Lower leg skin (tissue), 3 donors: ENCODE measurements at regions not wholly inside any gene's neighbourhood (a gene's known extent, or its start where the extent isn't known, plus 50 kb on each side); places are given as distances from the start of the nearest gene placed in this dataset.

Experiments
- POLR2A ChIP-seq, 2 donors: fragments of 450-650 bp; IDR thresholded peaks; one replicate each; pipeline ENCODE4 v1.6.1; 2016 to 2017; ENCODE audit warnings: antibody characterized with exemption in 2 of 2, mild to moderate bottlenecking in 1 of 2, moderate library complexity in 1 of 2
- TF ChIP-seq, protein P1 (sequence below), 3 donors: fragments of 450-650 bp; IDR thresholded peaks; one replicate each; pipeline ENCODE4 v1.5.1; 2016; ENCODE audit warnings: antibody characterized with exemption in 3 of 3, mild to moderate bottlenecking in 3 of 3, moderate library complexity in 2 of 3

DNA sequence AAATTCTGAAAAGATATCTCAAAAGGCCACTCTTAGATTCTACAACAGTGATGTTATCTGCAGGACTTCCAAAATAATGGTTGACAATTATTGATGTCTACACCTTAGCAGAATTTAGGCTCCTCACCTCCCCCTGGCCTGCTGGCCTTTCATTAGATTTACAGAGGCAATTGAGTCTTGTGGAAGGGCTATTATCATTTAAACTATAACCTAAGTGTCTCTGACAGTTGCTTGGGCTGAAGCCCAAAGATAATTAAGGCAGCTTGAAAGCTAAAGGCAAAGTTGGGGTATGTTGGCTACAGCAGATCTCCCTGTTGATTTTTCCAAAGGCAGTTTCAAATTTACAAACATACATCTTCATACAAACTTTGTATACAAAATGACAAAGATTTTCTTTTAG is 912.3 kb downstream of the TAF11L14 start:
- TF ChIP-seq, protein P1, sequence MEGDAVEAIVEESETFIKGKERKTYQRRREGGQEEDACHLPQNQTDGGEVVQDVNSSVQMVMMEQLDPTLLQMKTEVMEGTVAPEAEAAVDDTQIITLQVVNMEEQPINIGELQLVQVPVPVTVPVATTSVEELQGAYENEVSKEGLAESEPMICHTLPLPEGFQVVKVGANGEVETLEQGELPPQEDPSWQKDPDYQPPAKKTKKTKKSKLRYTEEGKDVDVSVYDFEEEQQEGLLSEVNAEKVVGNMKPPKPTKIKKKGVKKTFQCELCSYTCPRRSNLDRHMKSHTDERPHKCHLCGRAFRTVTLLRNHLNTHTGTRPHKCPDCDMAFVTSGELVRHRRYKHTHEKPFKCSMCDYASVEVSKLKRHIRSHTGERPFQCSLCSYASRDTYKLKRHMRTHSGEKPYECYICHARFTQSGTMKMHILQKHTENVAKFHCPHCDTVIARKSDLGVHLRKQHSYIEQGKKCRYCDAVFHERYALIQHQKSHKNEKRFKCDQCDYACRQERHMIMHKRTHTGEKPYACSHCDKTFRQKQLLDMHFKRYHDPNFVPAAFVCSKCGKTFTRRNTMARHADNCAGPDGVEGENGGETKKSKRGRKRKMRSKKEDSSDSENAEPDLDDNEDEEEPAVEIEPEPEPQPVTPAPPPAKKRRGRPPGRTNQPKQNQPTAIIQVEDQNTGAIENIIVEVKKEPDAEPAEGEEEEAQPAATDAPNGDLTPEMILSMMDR (IDR thresholded peaks at IDR 0.05) = no peak
- TF ChIP-seq POLR2A (IDR thresholded peaks at IDR 0.05) = no peak
